AG09319 (cell line): ENCODE measurements at regions not wholly inside any gene's neighbourhood (a gene's known extent, or its start where the extent isn't known, plus 50 kb on each side); places are given as distances from the start of the nearest gene placed in this dataset.
A peak's percentile ranks its signal among the peaks of the same experiment; 100 is the strongest.

ENCODE experiments used
- DNase-seq: peaks from one replicate; pipeline ENCODE4 v3.0.0-alpha.2; 2010; ENCODE audit warnings: low read depth; ENCODE audit errors: extremely low read depth
- CTCF ChIP-seq: IDR thresholded peaks from 2 replicates; pipeline ENCODE4 v1.5.1; 2011; ENCODE audit warnings: low read depth, mild to moderate bottlenecking, inconsistent platforms, low read length, moderate library complexity

- no peak for DNase-seq
- no peak for TF ChIP-seq CTCF
Measured at GRCh38 chr3:116767726-116768125, 58.1 kb downstream of the TUSC7 start.

DNA sequence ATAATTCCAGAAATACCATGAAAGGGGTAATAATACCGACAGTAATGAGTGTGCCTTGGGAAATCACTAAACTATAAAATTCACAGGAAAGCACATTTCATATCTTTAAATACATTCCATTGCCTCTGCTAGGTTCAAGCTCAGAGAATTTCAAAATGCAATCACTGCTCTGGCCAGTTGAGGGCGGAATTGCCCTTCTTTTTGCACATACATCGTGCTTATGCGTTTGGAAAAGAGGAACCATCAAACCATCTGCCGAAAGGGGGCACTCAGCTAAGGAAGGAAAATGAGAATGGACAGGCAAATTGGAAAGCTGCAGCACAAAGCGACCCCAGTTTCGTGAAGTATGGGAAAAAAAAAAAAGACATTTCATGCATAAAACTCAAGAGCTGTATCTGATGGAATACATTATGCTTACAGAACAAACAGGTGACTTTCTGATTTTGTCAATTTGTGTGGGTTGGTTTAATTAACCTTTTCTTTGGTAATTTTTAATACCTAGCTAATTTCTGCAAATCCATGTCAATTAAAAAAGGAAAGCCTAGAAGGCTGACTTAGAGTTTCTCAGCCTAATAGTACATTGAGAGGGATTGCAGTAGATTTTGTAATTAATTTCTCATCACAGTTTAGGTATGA, 61.4 kb downstream of the TUSC7 start:
- peak; percentile 95 for TF ChIP-seq CTCF

GRCh38 chr3:116776880-116777785, 67.6 kb downstream of the TUSC7 start:
- no peak for DNase-seq
- no peak for TF ChIP-seq CTCF

More for the DNA sequence above, 61.4 kb downstream of the TUSC7 start:
- peak; percentile 35 for DNase-seq

DNA sequence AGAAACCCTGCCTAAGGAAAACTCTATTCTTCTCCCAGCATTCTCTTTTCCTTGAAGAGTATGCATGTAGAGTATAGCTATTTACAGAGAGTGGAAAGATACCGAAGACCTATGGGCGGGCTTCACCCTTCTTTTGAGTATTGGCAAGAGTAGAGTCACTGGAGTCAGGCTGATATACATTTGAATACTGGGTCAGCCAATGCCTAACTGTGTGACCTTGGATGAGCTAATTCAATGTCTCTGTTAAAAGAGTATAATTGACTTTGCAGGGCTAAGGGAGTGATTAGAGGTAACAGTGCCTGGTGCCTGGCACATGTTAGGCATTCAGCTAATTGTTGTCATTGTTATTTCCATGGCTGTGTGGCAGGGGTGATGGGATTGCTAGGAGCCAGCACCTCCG, 75.6 kb downstream of the TUSC7 start:
- no peak for DNase-seq

GRCh38 chr3:116802651-116803050, 93.1 kb downstream of the TUSC7 start:
- no peak for TF ChIP-seq CTCF
- no peak for DNase-seq

More for the DNA sequence above, 75.6 kb downstream of the TUSC7 start:
- TF ChIP-seq CTCF = no peak

GRCh38 chr3:116806351-116806750, 96.8 kb downstream of the TUSC7 start:
- DNase-seq = no peak
- no peak for TF ChIP-seq CTCF

GRCh38 chr3:116808725-116809124, 99.1 kb downstream of the TUSC7 start:
- no peak for TF ChIP-seq CTCF
- no peak for DNase-seq
